Mesendoderm (in vitro differentiated cells): ENCODE measurements at regions not wholly inside any gene's neighbourhood (a gene's known extent, or its start where the extent isn't known, plus 50 kb on each side); places are given as distances from the start of the nearest gene placed in this dataset.

ENCODE experiments used
- DNase-seq: peaks from one replicate; pipeline ENCODE4 v3.0.0; 2013
- H2AK5ac ChIP-seq: 2 replicates; pipeline ENCODE4 v1.6.1; 2013; ENCODE audit warnings: low read length, inconsistent platforms
- H2BK120ac ChIP-seq: 2 replicates; pipeline ENCODE4 v1.6.1; 2013; ENCODE audit warnings: low read depth, mild to moderate bottlenecking, low read length, moderate library complexity, mixed read lengths
- H2BK15ac ChIP-seq: replicated peaks from 2 replicates; pipeline ENCODE4 v1.6.1; 2013; ENCODE audit warnings: low read depth, mild to moderate bottlenecking, moderate library complexity
- H2BK5ac ChIP-seq: 2 replicates; pipeline ENCODE4 v1.6.1; 2013; ENCODE audit warnings: low read length, inconsistent platforms
- H3K18ac ChIP-seq: 2 replicates; pipeline ENCODE4 v1.6.1; 2013; ENCODE audit warnings: mild to moderate bottlenecking, low read length, mixed read lengths
- H3K23ac ChIP-seq: one replicate; pipeline ENCODE4 v1.6.1; 2013; ENCODE audit warnings: low read length
- H3K27ac ChIP-seq: 2 replicates; pipeline ENCODE4 v1.5.1; 2013; ENCODE audit warnings: low read depth, mild to moderate bottlenecking, inconsistent platforms, low read length, moderate library complexity
- H3K27me3 ChIP-seq: 2 replicates; pipeline ENCODE4 v1.6.1; 2013; ENCODE audit warnings: low read length, control low read depth, mild to moderate bottlenecking, inconsistent platforms; ENCODE audit not compliant: insufficient read depth, poor library complexity
- H3K36me3 ChIP-seq: 2 replicates; pipeline ENCODE4 v1.6.1; 2013; ENCODE audit warnings: low read length, inconsistent platforms; ENCODE audit not compliant: control insufficient read depth, insufficient read depth
- H3K4ac ChIP-seq: one replicate; pipeline ENCODE4 v1.6.1; 2013; ENCODE audit warnings: low read depth, mild to moderate bottlenecking, low read length, moderate library complexity
- H3K4me1 ChIP-seq: 2 replicates; pipeline ENCODE4 v1.6.1; 2013; ENCODE audit warnings: low read depth, low read length, inconsistent platforms; ENCODE audit not compliant: control insufficient read depth
- H3K4me2 ChIP-seq: 2 replicates; pipeline ENCODE4 v1.6.1; 2013; ENCODE audit warnings: low read length
- H3K4me3 ChIP-seq: 2 replicates; pipeline ENCODE4 v1.5.1; 2013; ENCODE audit warnings: mild to moderate bottlenecking, low read length
- H3K56ac ChIP-seq: one replicate; pipeline ENCODE4 v1.6.1; 2013; ENCODE audit warnings: low read length
- H3K79me1 ChIP-seq: 2 replicates; pipeline ENCODE4 v1.6.1; 2013; ENCODE audit warnings: low read length, inconsistent platforms
- H3K79me2 ChIP-seq: 2 replicates; pipeline ENCODE4 v1.6.1; 2013; ENCODE audit warnings: mild to moderate bottlenecking, low read length; ENCODE audit not compliant: control insufficient read depth, insufficient read depth
- H3K9ac ChIP-seq: 2 replicates; pipeline ENCODE4 v1.6.1; 2013; ENCODE audit warnings: low read length, inconsistent platforms
- H4K5ac ChIP-seq: one replicate; pipeline ENCODE4 v1.6.1; 2013; ENCODE audit warnings: low read length
- H4K8ac ChIP-seq: one replicate; pipeline ENCODE4 v1.6.1; 2013; ENCODE audit warnings: low read depth, mild to moderate bottlenecking, control low read depth, low read length, moderate library complexity
- WGBS: extraction: QIAGEN DNeasy Blood & Tissue Kit; methylation state at CpG from one replicate; pipeline ENCODE4 v1.1.7; 2013; ENCODE audit warnings: low lambda C conversion rate, missing lambda C conversion rate; ENCODE audit not compliant: insufficient coverage; ENCODE audit errors: extremely low coverage; 5-methylcytosine and 5-hydroxymethylcytosine counted together

DNA sequence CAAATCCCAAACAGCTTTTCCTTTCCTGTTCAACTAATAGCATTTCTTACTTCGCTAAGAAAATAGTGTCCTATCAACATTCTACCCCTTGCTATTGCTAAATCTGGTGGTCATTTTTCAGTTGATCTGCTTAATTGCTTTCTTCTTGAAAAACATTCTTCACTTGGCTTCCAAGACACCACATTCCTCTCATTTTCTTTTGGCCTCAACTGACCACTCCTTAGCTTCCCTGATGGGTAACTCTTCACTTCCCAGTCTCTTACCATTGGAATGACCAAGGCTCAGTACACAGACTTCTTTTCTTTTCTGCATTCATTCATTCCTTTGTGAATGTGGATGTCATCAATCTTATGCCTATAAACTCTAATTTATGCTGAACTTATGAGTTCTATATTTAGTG, 230.8 kb upstream of the CDH2 start:
- no CpG with 5 or more reads among the region's 1 CpG for WGBS
- no peak overlapping the region for H3K4me3 ChIP-seq
- H3K4me2 ChIP-seq = no peak overlapping the region
- DNase-seq = no peak
- no peak overlapping the region for H2BK5ac ChIP-seq
- H3K9ac ChIP-seq = no peak overlapping the region
- no peaks in the 10 kb centered on the region for H3K4me1 ChIP-seq
- no peak overlapping the region for H2BK120ac ChIP-seq
- H4K5ac ChIP-seq = no peak overlapping the region
- H3K79me1 ChIP-seq = no peaks in the 10 kb centered on the region
- H3K27me3 ChIP-seq = no peaks in the 10 kb centered on the region
- no peaks in the 10 kb centered on the region for H3K36me3 ChIP-seq
- H2BK15ac ChIP-seq = no peak overlapping the region
- H4K8ac ChIP-seq = no peak overlapping the region
- no peak overlapping the region for H3K18ac ChIP-seq
- H3K4ac ChIP-seq = no peak overlapping the region
- no peak overlapping the region for H2AK5ac ChIP-seq
- no peak overlapping the region for H3K27ac ChIP-seq
- H3K23ac ChIP-seq = no peak overlapping the region
- no peaks in the 10 kb centered on the region for H3K79me2 ChIP-seq
- H3K56ac ChIP-seq = no peak overlapping the region

DNA sequence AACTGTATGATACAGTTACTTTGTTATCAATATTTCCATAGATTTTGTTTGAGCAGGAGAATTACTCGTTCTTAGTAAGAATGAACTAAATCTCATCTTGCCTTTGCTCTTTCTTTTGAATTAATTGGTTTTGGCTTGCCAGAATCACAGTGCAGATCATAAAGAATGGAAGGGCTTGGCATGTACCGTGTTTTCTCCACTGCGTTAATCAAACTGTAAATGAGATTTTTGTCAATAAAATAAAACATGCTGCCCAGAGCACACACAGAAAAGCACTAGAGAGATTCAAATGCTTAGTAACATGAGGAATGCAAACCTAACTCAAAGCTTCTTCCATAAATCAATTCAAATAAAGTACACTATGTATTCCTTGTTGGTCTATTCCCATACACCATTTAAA, 229.6 kb upstream of the CDH2 start:
- Histone ChIP-seq H3K4me1 (no peaks in the 10 kb centered on the region), H2BK120ac (no peak overlapping the region)
- no CpG with 5 or more reads among the region's 3 CpGs for WGBS

DNA sequence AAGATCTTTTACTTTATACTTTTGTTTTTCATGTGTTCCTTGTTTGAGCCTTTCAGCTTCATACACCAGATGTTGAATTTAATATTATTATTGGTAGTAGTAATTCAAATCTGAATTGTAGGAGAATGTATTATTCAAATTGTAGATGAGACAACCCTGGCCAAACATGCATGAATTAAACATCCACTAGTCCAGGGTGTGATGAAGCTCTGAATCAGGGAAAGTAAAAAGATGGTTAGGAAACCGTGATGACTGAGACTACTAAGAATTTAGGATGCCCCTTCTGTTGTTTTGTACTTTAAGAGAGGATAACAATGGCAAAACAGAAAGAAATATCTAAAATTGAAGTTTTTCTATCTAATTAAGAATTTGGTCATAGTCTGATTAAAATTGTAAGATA, 227.8 kb upstream of the CDH2 start:
- no peak overlapping the region for H3K4me3 ChIP-seq
- no peak overlapping the region for H4K8ac ChIP-seq
- no peak for DNase-seq
- no peak overlapping the region for H3K4ac ChIP-seq
- no peak overlapping the region for H2BK120ac ChIP-seq
- H3K79me1 ChIP-seq = no peaks in the 10 kb centered on the region
- H3K4me1 ChIP-seq = no peaks in the 10 kb centered on the region
- no peak overlapping the region for H3K4me2 ChIP-seq
- no peaks in the 10 kb centered on the region for H3K27me3 ChIP-seq
- H3K23ac ChIP-seq = no peak overlapping the region
- no peak overlapping the region for H3K9ac ChIP-seq
- no peak overlapping the region for H2BK15ac ChIP-seq
- H3K79me2 ChIP-seq = no peaks in the 10 kb centered on the region
- H3K18ac ChIP-seq = no peak overlapping the region
- no peak overlapping the region for H4K5ac ChIP-seq
- H3K56ac ChIP-seq = no peak overlapping the region
- H3K36me3 ChIP-seq = no peaks in the 10 kb centered on the region
- no peak overlapping the region for H2BK5ac ChIP-seq
- no peak overlapping the region for H2AK5ac ChIP-seq
- no peak overlapping the region for H3K27ac ChIP-seq
- WGBS = no CpG with 5 or more reads among the region's 1 CpG

More for the DNA sequence above, 229.6 kb upstream of the CDH2 start:
- H3K23ac ChIP-seq = no peak overlapping the region
- no peak overlapping the region for H2BK15ac ChIP-seq
- H3K4me2 ChIP-seq = no peak overlapping the region
- H4K5ac ChIP-seq = no peak overlapping the region
- H3K27me3 ChIP-seq = no peaks in the 10 kb centered on the region
- no peak overlapping the region for H3K9ac ChIP-seq
- no peak overlapping the region for H3K4ac ChIP-seq
- no peak overlapping the region for H3K4me3 ChIP-seq
- no peaks in the 10 kb centered on the region for H3K79me2 ChIP-seq
- no peak overlapping the region for H2AK5ac ChIP-seq
- H3K79me1 ChIP-seq = no peaks in the 10 kb centered on the region
- no peak for DNase-seq
- no peak overlapping the region for H3K27ac ChIP-seq
- H4K8ac ChIP-seq = no peak overlapping the region
- H2BK5ac ChIP-seq = no peak overlapping the region
- H3K56ac ChIP-seq = no peak overlapping the region
- no peaks in the 10 kb centered on the region for H3K36me3 ChIP-seq
- H3K18ac ChIP-seq = no peak overlapping the region

DNA sequence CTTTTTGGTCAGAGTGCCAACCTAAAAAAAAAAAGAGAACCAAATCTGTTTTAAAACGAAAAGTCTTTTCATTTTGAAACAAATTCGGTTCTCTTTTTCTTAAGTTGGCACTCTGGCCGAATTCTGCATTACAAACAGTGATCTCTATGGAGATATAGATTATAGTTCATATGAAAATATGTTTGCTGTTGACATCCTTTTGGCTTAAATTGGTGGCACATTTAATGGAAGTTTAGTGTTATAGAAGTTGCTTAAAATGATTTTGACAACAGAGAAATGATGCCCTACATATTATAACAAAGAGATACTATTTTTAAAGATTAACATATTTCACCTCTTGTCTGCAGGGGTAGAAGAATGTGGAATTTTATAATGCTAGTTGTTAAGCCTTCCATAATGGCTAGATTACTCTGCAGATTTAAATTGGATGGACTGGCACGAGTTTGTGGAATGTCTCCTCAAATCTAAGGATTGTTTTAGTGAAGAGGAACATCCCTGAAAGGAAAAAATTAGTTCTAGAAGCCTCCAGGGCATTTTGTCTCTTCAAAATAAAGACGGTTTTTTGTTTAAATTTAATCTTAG, 222.9 kb upstream of the CDH2 start:
- Histone ChIP-seq H3K4ac (no peak overlapping the region), H3K4me3 (no peak overlapping the region), H2BK120ac (no peak overlapping the region), H3K18ac (no peak overlapping the region), H2BK5ac (no peak overlapping the region), H3K79me1 (no peaks in the 10 kb centered on the region), H3K27me3 (no peaks in the 10 kb centered on the region), H3K4me2 (no peak overlapping the region), H2BK15ac (no peak overlapping the region), H3K9ac (no peak overlapping the region), H3K27ac (no peak overlapping the region), H3K56ac (no peak overlapping the region), H3K23ac (no peak overlapping the region), H3K79me2 (no peaks in the 10 kb centered on the region), H4K5ac (no peak overlapping the region), H3K4me1 (no peaks in the 10 kb centered on the region), H4K8ac (no peak overlapping the region), H2AK5ac (no peak overlapping the region), H3K36me3 (no peaks in the 10 kb centered on the region)
- no peak for DNase-seq
- WGBS = no CpG with 5 or more reads among the region's 5 CpGs

DNA sequence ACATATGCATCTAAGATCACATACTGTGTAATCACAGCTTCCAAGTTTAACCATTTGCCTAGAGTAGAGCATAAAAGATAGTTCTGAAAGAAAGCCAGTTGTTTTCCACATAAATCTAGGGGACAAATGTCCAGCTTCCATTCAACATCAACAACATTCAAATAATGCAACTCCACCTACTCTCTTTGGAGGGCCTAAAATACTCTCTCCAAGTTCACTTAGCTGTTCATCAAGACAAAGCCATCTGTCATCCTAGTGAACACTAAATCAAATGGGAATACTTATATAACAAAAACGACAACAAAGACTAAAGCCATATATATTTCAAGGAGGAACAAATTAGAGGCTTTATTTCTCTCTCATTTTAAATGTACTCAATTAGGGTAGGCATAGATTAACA, 221.5 kb upstream of the CDH2 start:
- H2BK5ac ChIP-seq = no peak overlapping the region
- H3K27ac ChIP-seq = no peak overlapping the region
- H3K4me1 ChIP-seq = no peaks in the 10 kb centered on the region
- H2AK5ac ChIP-seq = no peak overlapping the region
- DNase-seq = no peak
- no peak overlapping the region for H2BK120ac ChIP-seq
- no peak overlapping the region for H3K9ac ChIP-seq
- H2BK15ac ChIP-seq = no peak overlapping the region
- no peak overlapping the region for H3K4ac ChIP-seq
- no peak overlapping the region for H3K4me3 ChIP-seq
- H3K36me3 ChIP-seq = no peaks in the 10 kb centered on the region
- H4K8ac ChIP-seq = no peak overlapping the region
- no peak overlapping the region for H4K5ac ChIP-seq
- H3K27me3 ChIP-seq = no peaks in the 10 kb centered on the region
- no peak overlapping the region for H3K4me2 ChIP-seq
- H3K18ac ChIP-seq = no peak overlapping the region
- H3K79me1 ChIP-seq = no peaks in the 10 kb centered on the region
- H3K23ac ChIP-seq = no peak overlapping the region
- no peak overlapping the region for H3K56ac ChIP-seq
- WGBS = no CpG with 5 or more reads among the region's 1 CpG
- H3K79me2 ChIP-seq = no peaks in the 10 kb centered on the region

DNA sequence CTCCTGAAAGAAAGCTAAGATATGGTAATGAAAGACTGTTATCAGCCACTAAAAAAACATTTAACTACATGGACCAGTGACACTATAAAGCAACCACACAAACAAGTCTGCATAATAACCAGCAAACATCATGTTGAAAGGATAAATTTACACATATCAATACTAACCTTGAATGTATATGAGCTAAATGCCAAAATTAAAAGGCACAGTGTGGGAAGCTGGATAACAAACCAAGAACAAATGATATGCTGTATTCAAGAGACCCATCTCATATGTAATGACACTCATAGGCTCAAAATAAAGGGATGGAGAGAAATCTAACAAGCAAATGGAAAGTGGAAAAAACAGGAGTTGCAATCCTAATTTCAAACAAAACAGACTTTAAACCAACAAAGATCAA, 213.1 kb upstream of the CDH2 start:
- H4K8ac ChIP-seq = no peak overlapping the region
- H2BK120ac ChIP-seq = no peak overlapping the region
- H3K79me2 ChIP-seq = no peaks in the 10 kb centered on the region
- no peaks in the 10 kb centered on the region for H3K4me1 ChIP-seq
- H4K5ac ChIP-seq = no peak overlapping the region
- H3K23ac ChIP-seq = no peak overlapping the region
- H2BK15ac ChIP-seq = no peak overlapping the region
- H2BK5ac ChIP-seq = no peak overlapping the region
- no peak overlapping the region for H3K18ac ChIP-seq
- H3K4me2 ChIP-seq = no peak overlapping the region
- DNase-seq = no peak
- H3K36me3 ChIP-seq = no peaks in the 10 kb centered on the region
- no peaks in the 10 kb centered on the region for H3K27me3 ChIP-seq
- no peaks in the 10 kb centered on the region for H3K79me1 ChIP-seq
- no peak overlapping the region for H3K9ac ChIP-seq
- no peak overlapping the region for H3K27ac ChIP-seq
- H3K4ac ChIP-seq = no peak overlapping the region
- H3K56ac ChIP-seq = no peak overlapping the region
- H3K4me3 ChIP-seq = no peak overlapping the region
- no peak overlapping the region for H2AK5ac ChIP-seq
